Mucosa of descending colon (tissue), 3 donors: ENCODE measurements at regions not wholly inside any gene's neighbourhood (a gene's known extent, or its start where the extent isn't known, plus 50 kb on each side); places are given as distances from the start of the nearest gene placed in this dataset.
"Not testable (repeated sequence)": the region's sequence is repeated elsewhere in the genome, so short reads cannot be mapped to it uniquely, and the experiment has no call there.

Source experiments
- ATAC-seq: fragments of 200-7000 bp; cut with Tn5 transposase; one replicate; pipeline ENCODE4 v1.9.1; 2020; ENCODE audit warnings: mild to moderate bottlenecking, moderate library complexity
- DNase-seq, 3 donors: peaks; one replicate each; pipeline ENCODE4 v3.0.0-alpha.2; 2020
- H3K36me3 ChIP-seq: fragments of 200-600 bp; one replicate; pipeline ENCODE4 v1.8.0; 2021; ENCODE audit warnings: low read depth, mild to moderate bottlenecking
- H3K4me1 ChIP-seq: fragments of 200-600 bp; one replicate; pipeline ENCODE4 v1.8.0; 2021; ENCODE audit warnings: low read depth, mild to moderate bottlenecking
- H3K4me3 ChIP-seq: fragments of 200-600 bp; one replicate; pipeline ENCODE4 v1.8.0; 2021; ENCODE audit warnings: mild to moderate bottlenecking
- H3K9me3 ChIP-seq: fragments of 200-600 bp; one replicate; pipeline ENCODE4 v1.8.0; 2021; ENCODE audit warnings: mild to moderate bottlenecking
- intact Hi-C, 2 donors: fragments of 100-400 bp; cut with DNase I in 1 of 2; cut with micrococcal nuclease in 1 of 2; formaldehyde crosslinking; loops; one replicate each; pipeline versions ENCODE4 v1.11.0 to v1.11.1; 2022; cut with DNase I, micrococcal nuclease
- TF ChIP-seq, protein P1 (sequence below): fragments of 200-600 bp; IDR thresholded peaks from one replicate; pipeline ENCODE4 v1.8.0; 2022; ENCODE audit warnings: antibody characterized with exemption, mild to moderate bottlenecking
- donor health status: DM: no; HTN: no; CAD: no; lungs with moderate emphysema.
- donor health status: DM: no; HTN: no; CAD: no.
- donor health status: DM: no; HTN: yes; CAD: no.

DNA sequence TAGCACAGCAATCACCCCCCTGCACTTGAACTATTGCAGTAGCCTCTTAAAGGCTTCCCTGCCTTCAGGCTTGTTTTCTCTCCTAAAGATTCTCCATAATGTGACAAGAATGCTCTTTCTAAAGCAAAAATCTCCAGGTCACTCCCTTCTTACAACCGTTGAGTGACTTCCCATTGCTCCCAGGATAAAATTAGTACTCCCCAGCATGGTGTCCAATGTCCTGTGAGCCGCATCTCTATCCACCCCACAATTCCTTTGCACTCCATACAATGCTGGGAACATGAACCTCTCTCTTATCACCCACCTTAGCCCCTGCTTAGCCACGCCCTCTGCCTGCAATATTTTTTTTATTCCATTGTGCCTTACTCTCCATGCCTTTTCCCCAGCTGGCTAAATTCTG lies 85.7 kb upstream of the SHISA3 start:
- ATAC-seq (no peak), DNase-seq (no peak)
- Histone ChIP-seq H3K4me3 (no peak overlapping the region), H3K9me3 (no peaks in the 10 kb centered on the region), H3K36me3 (no peaks in the 10 kb centered on the region), H3K4me1 (no peaks in the 10 kb centered on the region)
- intact Hi-C loops: no loop called here
- TF ChIP-seq, protein P1, sequence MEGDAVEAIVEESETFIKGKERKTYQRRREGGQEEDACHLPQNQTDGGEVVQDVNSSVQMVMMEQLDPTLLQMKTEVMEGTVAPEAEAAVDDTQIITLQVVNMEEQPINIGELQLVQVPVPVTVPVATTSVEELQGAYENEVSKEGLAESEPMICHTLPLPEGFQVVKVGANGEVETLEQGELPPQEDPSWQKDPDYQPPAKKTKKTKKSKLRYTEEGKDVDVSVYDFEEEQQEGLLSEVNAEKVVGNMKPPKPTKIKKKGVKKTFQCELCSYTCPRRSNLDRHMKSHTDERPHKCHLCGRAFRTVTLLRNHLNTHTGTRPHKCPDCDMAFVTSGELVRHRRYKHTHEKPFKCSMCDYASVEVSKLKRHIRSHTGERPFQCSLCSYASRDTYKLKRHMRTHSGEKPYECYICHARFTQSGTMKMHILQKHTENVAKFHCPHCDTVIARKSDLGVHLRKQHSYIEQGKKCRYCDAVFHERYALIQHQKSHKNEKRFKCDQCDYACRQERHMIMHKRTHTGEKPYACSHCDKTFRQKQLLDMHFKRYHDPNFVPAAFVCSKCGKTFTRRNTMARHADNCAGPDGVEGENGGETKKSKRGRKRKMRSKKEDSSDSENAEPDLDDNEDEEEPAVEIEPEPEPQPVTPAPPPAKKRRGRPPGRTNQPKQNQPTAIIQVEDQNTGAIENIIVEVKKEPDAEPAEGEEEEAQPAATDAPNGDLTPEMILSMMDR: no peak

GRCh38 chr4:42313420-42313819 lies 83.9 kb upstream of the SHISA3 start:
- intact Hi-C loops, DNase-seq: not testable (repeated sequence)
- peak; percentile 95 for ATAC-seq

DNA sequence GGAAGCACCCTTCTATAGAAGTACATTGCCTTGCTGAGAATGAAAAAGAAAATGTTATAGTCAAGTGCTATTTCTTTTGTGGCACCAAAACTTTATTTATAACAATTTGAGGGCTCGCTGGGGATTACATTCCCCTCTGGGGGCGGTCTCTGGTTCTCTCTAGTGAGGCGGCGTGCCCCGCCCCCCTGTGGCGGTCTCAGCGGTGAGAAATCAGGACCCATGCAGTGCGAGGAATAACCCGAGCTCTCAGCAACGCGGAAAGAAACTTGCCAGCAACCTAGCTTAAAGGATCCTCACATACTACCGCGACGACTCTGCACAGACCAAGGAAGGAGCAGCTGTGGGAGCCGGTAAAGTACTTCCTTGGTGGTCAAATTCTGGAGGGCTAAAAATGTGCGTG lies 83.4 kb upstream of the SHISA3 start:
- intact Hi-C loops: no loop called here
- no peaks in the 10 kb centered on the region for H3K36me3 ChIP-seq
- DNase-seq: no peak

More at GRCh38 chr4:42313420-42313819, 83.9 kb upstream of the SHISA3 start:
- H3K4me3 ChIP-seq, H3K4me1 ChIP-seq, H3K36me3 ChIP-seq, H3K9me3 ChIP-seq: not testable (repeated sequence)

DNA sequence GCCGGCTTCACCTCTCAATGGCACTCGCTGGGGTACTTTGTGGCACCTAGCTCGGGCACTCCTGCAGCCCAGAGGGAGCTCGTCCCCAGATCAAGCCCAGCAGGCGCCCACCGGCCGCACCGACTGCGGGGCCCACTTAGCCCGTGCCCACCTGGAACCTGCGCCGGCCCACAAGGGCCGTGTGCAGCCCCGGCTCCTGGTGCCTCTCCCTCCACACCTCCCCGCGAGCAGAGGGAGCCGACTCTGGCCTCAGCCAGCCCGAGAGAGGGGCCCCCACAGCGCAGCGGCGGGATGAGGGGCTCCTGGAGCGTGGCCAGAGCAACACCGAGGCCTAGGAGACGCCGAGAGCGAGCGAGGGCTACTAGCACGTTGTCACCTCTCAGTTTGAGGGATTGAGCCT lies 82.1 kb upstream of the SHISA3 start:
- TF ChIP-seq, protein P1: no peak
- ATAC-seq (no peak), DNase-seq (no peak)

More for the DNA sequence above, 83.4 kb upstream of the SHISA3 start:
- Histone ChIP-seq H3K4me3 (no peak overlapping the region), H3K9me3 (no peaks in the 10 kb centered on the region), H3K4me1 (no peaks in the 10 kb centered on the region)
- no peak for ATAC-seq
- TF ChIP-seq, protein P1: no peak

GRCh38 chr4:42320822-42321388 lies 76.4 kb upstream of the SHISA3 start:
- TF ChIP-seq, protein P1: no peak
- Histone ChIP-seq H3K4me3 (no peak overlapping the region), H3K9me3 (no peaks in the 10 kb centered on the region), H3K4me1 (no peaks in the 10 kb centered on the region), H3K36me3 (no peaks in the 10 kb centered on the region)
- DNase-seq (no peak), ATAC-seq (no peak)
- intact Hi-C loops: no loop called here

More for the DNA sequence above, 82.1 kb upstream of the SHISA3 start:
- intact Hi-C loops: no loop called here
- Histone ChIP-seq H3K9me3 (no peaks in the 10 kb centered on the region), H3K4me3 (no peak overlapping the region), H3K4me1 (no peaks in the 10 kb centered on the region), H3K36me3 (no peaks in the 10 kb centered on the region)

DNA sequence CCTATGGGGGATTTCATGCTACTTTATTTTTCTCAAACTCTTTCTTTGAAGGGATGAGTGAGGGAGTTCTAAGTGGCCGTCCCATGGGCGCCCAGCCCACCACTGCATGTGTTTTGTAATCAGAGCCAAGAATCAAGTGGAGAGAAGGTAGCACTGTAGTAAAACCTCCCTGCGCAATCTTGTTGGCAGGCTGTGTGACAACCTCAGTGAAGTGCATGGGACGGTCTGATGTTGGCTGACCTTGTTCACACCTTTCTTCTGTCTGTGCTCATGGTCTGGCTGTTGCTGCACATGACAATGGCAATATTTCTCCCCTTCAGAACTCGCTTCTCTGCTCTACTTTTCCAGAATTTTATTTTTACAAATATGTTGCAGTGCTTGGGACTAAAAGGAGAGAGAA lies 71.2 kb upstream of the SHISA3 start:
- Histone ChIP-seq H3K4me3 (no peak overlapping the region), H3K4me1 (no peaks in the 10 kb centered on the region), H3K36me3 (no peaks in the 10 kb centered on the region), H3K9me3 (no peaks in the 10 kb centered on the region)
- intact Hi-C loops: no loop called here
- ATAC-seq: no peak
- DNase-seq: no peak
- TF ChIP-seq, protein P1: no peak
